ENCODE measurements at regions not wholly inside any gene's neighbourhood (a gene's known extent, or its start where the extent isn't known, plus 50 kb on each side); places are given as distances from the start of the nearest gene placed in this dataset.

DNA sequence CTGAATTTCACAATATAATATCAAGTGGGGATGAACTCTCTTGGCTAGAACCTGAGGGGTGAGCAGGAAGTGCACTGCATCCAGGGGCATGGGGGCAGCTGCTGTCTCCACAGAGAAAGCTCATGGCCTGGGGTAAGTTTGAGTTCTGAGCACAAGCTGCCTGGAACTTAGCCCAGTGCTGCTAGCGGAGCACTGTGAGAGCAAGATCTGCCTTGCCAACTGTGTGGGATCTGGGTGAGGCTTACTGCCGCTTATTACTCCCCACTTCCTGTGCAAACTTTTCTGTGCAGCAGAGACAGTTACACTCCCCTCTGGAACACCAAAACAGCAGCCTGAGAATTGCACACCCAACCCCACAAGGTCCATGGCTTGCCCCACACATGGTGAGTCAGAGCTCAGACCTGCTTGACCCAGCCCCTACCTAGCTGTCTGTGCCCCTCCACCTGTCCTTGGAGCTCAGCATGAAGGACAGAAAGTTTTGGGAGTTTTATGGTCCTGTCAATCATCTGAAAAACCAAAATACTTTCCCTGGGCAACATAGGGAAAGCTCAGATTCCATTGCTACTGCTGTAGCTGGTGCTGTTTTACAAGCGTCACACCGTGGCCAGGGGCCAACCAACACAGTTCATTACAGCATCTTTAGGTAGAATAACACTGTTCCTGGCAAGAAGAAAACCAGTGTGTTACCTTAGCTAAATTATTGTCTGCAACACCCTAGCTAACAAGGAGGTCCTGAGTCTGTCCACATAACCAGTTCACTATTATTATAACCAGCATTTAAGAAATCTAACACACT lies 762.1 kb upstream of the NEGR1 start:
- TF ChIP-seq, protein P1, sequence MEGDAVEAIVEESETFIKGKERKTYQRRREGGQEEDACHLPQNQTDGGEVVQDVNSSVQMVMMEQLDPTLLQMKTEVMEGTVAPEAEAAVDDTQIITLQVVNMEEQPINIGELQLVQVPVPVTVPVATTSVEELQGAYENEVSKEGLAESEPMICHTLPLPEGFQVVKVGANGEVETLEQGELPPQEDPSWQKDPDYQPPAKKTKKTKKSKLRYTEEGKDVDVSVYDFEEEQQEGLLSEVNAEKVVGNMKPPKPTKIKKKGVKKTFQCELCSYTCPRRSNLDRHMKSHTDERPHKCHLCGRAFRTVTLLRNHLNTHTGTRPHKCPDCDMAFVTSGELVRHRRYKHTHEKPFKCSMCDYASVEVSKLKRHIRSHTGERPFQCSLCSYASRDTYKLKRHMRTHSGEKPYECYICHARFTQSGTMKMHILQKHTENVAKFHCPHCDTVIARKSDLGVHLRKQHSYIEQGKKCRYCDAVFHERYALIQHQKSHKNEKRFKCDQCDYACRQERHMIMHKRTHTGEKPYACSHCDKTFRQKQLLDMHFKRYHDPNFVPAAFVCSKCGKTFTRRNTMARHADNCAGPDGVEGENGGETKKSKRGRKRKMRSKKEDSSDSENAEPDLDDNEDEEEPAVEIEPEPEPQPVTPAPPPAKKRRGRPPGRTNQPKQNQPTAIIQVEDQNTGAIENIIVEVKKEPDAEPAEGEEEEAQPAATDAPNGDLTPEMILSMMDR (IDR thresholded peaks at IDR 0.05; ENCODE audit: insufficient read depth, low read length, severe bottlenecking) = no peak
- DNase-seq (ENCODE audit: low read depth) = no peak
- FAIRE-seq = no peak

DNA sequence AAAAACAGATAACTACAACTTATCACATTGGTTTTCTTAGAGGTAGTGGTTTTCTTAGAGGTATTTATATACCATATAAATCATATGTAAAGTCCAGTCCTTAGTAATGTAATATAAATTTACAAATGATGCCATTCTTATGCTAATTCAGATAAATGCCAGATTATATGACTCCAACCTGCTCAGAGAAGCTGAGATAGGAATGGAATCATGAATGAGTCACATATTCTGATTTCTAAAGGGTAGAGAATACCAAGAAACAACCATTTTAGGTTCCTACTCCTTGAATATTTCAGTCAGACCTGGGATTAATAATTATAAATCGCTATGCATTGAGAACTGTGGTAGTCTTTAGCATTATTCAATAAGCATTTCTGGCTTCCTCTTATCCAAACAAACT lies 760.1 kb upstream of the NEGR1 start:
- no peak overlapping the region for H3K4me3 ChIP-seq (ENCODE audit: low read depth, low read length)
- DNase-seq (ENCODE audit: low read depth) = no peak
- H3K27me3 ChIP-seq (ENCODE audit: control insufficient read depth, insufficient read depth, low read length) = no peaks in the 10 kb centered on the region
- no peaks in the 10 kb centered on the region for H3K36me3 ChIP-seq (ENCODE audit: control insufficient read depth, insufficient read depth, low read length)
- FAIRE-seq = no peak
- TF ChIP-seq, protein P1 (IDR thresholded peaks at IDR 0.05; ENCODE audit: insufficient read depth, low read length, severe bottlenecking) = no peak

More for the DNA sequence above, 762.1 kb upstream of the NEGR1 start:
- Histone ChIP-seq H3K4me3 (ENCODE audit: low read depth, low read length) (no peak overlapping the region), H3K27me3 (ENCODE audit: control insufficient read depth, insufficient read depth, low read length) (no peaks in the 10 kb centered on the region), H3K36me3 (ENCODE audit: control insufficient read depth, insufficient read depth, low read length) (no peaks in the 10 kb centered on the region)

DNA sequence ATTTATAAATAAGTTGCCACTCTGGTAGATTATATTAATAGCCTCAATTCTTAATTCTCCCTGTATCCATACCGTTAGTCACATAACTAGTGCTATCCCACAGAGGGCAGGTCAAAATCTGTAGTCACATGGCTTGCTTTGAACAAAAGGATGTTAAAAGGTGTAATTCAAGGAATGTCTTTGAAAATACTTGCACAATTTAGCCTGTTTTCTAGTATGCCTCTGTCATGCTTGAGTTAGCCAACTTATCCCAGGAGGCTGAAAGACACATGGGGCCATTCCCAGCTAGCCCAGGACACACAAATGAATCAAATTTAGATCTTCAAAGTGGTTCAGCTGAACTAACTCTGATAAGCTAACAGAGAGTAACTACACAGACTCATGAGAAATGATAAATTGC lies 758.5 kb upstream of the NEGR1 start:
- H3K27me3 ChIP-seq (ENCODE audit: control insufficient read depth, insufficient read depth, low read length) = no peaks in the 10 kb centered on the region
- TF ChIP-seq, protein P1 (IDR thresholded peaks at IDR 0.05; ENCODE audit: insufficient read depth, low read length, severe bottlenecking) = no peak
- no peaks in the 10 kb centered on the region for H3K36me3 ChIP-seq (ENCODE audit: control insufficient read depth, insufficient read depth, low read length)
- DNase-seq (ENCODE audit: low read depth) = no peak
- no peak for FAIRE-seq
- H3K4me3 ChIP-seq (ENCODE audit: low read depth, low read length) = no peak overlapping the region

DNA sequence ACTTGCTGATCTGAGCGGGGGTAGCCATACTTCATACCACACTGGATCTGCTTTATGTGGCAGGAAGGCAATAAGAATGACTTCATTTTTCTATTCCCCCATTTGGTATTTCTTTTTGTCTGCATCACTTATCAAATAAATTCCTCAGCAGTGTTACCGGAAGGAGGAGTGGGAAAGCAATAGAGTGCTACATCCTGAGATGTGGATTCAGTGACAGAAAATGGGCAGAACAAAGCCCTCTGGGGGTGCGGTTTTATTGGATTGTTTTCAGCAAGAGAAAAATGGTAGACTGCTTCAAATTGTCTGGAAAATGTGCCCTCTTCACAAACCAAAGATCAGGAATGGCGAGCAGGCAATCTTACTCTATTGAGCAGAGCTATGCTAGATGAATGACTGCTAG lies 751.9 kb upstream of the NEGR1 start:
- TF ChIP-seq, protein P1 (IDR thresholded peaks at IDR 0.05; ENCODE audit: insufficient read depth, low read length, severe bottlenecking) = no peak
- Histone ChIP-seq H3K36me3 (ENCODE audit: control insufficient read depth, insufficient read depth, low read length) (no peaks in the 10 kb centered on the region), H3K4me3 (ENCODE audit: low read depth, low read length) (no peak overlapping the region), H3K27me3 (ENCODE audit: control insufficient read depth, insufficient read depth, low read length) (no peaks in the 10 kb centered on the region)
- DNase-seq (ENCODE audit: low read depth) (no peak), FAIRE-seq (no peak)

DNA sequence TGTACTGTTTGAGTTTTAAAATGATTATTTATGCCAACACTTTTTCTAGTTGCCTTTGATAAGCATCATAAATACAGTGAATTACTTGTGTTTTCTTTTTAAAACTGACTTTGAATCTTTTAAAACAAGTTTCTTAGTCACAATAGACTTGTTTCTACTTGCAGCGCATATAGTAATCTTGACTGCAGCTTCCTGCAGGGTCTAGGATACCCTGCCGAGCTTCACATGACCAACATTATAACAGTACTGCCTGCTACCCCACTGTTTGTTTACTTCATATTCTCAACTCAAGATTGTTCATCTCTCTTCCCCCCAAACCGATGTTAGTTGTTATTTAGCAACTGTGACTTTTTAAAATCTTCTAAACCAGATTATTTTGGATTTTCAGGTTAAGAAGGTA lies 751.3 kb upstream of the NEGR1 start:
- Histone ChIP-seq H3K36me3 (ENCODE audit: control insufficient read depth, insufficient read depth, low read length) (no peaks in the 10 kb centered on the region), H3K27me3 (ENCODE audit: control insufficient read depth, insufficient read depth, low read length) (no peaks in the 10 kb centered on the region), H3K4me3 (ENCODE audit: low read depth, low read length) (no peak overlapping the region)
- FAIRE-seq (no peak), DNase-seq (ENCODE audit: low read depth) (peak; percentile 30)
- TF ChIP-seq, protein P1 (IDR thresholded peaks at IDR 0.05; ENCODE audit: insufficient read depth, low read length, severe bottlenecking) = no peak

DNA sequence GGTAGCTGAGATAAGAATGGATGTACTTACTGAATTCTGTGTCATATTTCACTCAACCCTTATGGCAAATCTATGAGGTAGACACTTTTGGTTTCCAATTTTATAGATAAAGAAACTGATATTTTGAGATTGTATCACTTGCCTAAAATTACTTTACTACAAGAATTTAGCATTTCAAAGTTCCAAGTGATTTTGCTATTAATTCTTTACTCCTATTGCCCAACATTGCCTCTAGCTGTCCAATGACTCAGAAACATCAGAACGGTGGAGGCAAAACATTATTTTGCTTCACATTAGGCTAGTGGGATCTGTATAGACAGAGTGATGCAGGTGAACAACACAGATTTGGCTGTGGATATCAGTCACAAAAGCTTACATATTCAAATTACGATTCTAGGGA lies 747.2 kb upstream of the NEGR1 start:
- H3K27me3 ChIP-seq (ENCODE audit: control insufficient read depth, insufficient read depth, low read length) = no peaks in the 10 kb centered on the region
- H3K36me3 ChIP-seq (ENCODE audit: control insufficient read depth, insufficient read depth, low read length) = no peaks in the 10 kb centered on the region
- FAIRE-seq (no peak), DNase-seq (ENCODE audit: low read depth) (peak; percentile 10)
- no peak overlapping the region for H3K4me3 ChIP-seq (ENCODE audit: low read depth, low read length)
- TF ChIP-seq, protein P1 (IDR thresholded peaks at IDR 0.05; ENCODE audit: insufficient read depth, low read length, severe bottlenecking) = no peak
